NCI-H1092 treated with DMSO at 0.1 percent for 48 hours (cell line): ENCODE measurements at regions not wholly inside any gene's neighbourhood (a gene's known extent, or its start where the extent isn't known, plus 50 kb on each side); places are given as distances from the start of the nearest gene placed in this dataset.
A peak's percentile ranks its signal among the peaks of the same experiment; 100 is the strongest.

Experiments used
- DNase-seq: peaks from one replicate; lab custom pipeline; 2025; lab: John Stamatoyannopoulos, UW

- DNase-seq: no peak
Observed at GRCh38 chr3:73954506-73954905, 329.8 kb upstream of the PDZRN3 start.

- no peak for DNase-seq
Observed at GRCh38 chr3:73952781-73953180, 328.0 kb upstream of the PDZRN3 start.

GRCh38 chr3:73950865-73951558 lies 326.3 kb upstream of the PDZRN3 start:
- no peak for DNase-seq

- DNase-seq: no peak
Observed at GRCh38 chr3:73945541-73945940, 320.8 kb upstream of the PDZRN3 start.

GRCh38 chr3:73939985-73940384 lies 315.2 kb upstream of the PDZRN3 start:
- DNase-seq: no peak

GRCh38 chr3:73933585-73933984 lies 308.8 kb upstream of the PDZRN3 start:
- no peak for DNase-seq

- no peak for DNase-seq
Observed at GRCh38 chr3:73927203-73927570, 302.4 kb upstream of the PDZRN3 start.

- no peak for DNase-seq
Observed at GRCh38 chr3:73926360-73927202, 301.8 kb upstream of the PDZRN3 start.

GRCh38 chr3:73925011-73925410 lies 300.3 kb upstream of the PDZRN3 start:
- no peak for DNase-seq

- no peak for DNase-seq
Observed at GRCh38 chr3:73924048-73924447, 299.3 kb upstream of the PDZRN3 start.

- DNase-seq: no peak
Observed at GRCh38 chr3:73917643-73918042, 292.9 kb upstream of the PDZRN3 start.

GRCh38 chr3:73915886-73916285 lies 291.1 kb upstream of the PDZRN3 start:
- no peak for DNase-seq

- no peak for DNase-seq
Observed at GRCh38 chr3:73908218-73908617, 283.5 kb upstream of the PDZRN3 start.

GRCh38 chr3:73901686-73902085 lies 276.9 kb upstream of the PDZRN3 start:
- DNase-seq: no peak

GRCh38 chr3:73894474-73895213 lies 269.9 kb upstream of the PDZRN3 start:
- DNase-seq: no peak

GRCh38 chr3:73893089-73893488 lies 268.3 kb upstream of the PDZRN3 start:
- DNase-seq: no peak

GRCh38 chr3:73885862-73886261 lies 261.1 kb upstream of the PDZRN3 start:
- no peak for DNase-seq

GRCh38 chr3:73884361-73884760 lies 259.6 kb upstream of the PDZRN3 start:
- no peak for DNase-seq

- no peak for DNase-seq
Observed at GRCh38 chr3:73883497-73883896, 258.8 kb upstream of the PDZRN3 start.

- DNase-seq: peak; percentile 62
Observed at GRCh38 chr3:73874606-73875369, 250.0 kb upstream of the PDZRN3 start.

GRCh38 chr3:73874161-73874560 lies 249.4 kb upstream of the PDZRN3 start:
- DNase-seq: no peak

GRCh38 chr3:73868688-73869315 lies 244.1 kb upstream of the PDZRN3 start:
- peak; percentile 55 for DNase-seq
